Activated CD8-positive, alpha-beta memory T cell treated with anti-CD3 and anti-CD28 coated beads for 36 hours (primary cell): ENCODE measurements at regions not wholly inside any gene's neighbourhood (a gene's known extent, or its start where the extent isn't known, plus 50 kb on each side); places are given as distances from the start of the nearest gene placed in this dataset.
"Not testable (repeated sequence)": the region's sequence is repeated elsewhere in the genome, so short reads cannot be mapped to it uniquely, and the experiment has no call there.

ENCODE experiments used
- CTCF ChIA-PET: fragments of 350-600 bp; sonication (Branson Sonifier 250); formaldehyde crosslinking; loops from one replicate; lab custom pipeline; 2021; ENCODE audit warnings: antibody characterized with exemption; lab: Charles Lee
- POLR2A ChIA-PET: fragments of 350-600 bp; sonication (Branson Sonifier 250); formaldehyde crosslinking; loops from one replicate; lab custom pipeline; 2021; ENCODE audit warnings: antibody characterized with exemption; lab: Charles Lee

GRCh38 chr16:24624102-24624501 lies 84.7 kb downstream of the RBBP6 start:
- CTCF ChIA-PET, result no interaction called here
- POLR2A ChIA-PET, result no interaction called here

- POLR2A ChIA-PET, result interaction anchor here (0.6 kb wide), 1 partner anchor 202 kb away, joined by 4 read pairs; no protein-coding TSS in a partner anchor
- CTCF ChIA-PET, result no interaction called here
Observed at GRCh38 chr16:24626256-24626655, 86.9 kb downstream of the RBBP6 start.

GRCh38 chr16:24634919-24635318 lies 94.5 kb upstream of the TNRC6A start:
- CTCF ChIA-PET, result no interaction called here
- POLR2A ChIA-PET, result no interaction called here

GRCh38 chr16:24635900-24636610 lies 93.4 kb upstream of the TNRC6A start:
- POLR2A ChIA-PET, result no interaction called here

GRCh38 chr16:24639769-24640168 lies 89.7 kb upstream of the TNRC6A start:
- POLR2A ChIA-PET, result no interaction called here
- CTCF ChIA-PET, result no interaction called here

More at GRCh38 chr16:24635900-24636610, 93.4 kb upstream of the TNRC6A start:
- CTCF ChIA-PET, result no interaction called here

GRCh38 chr16:24643489-24643888 lies 86.0 kb upstream of the TNRC6A start:
- ChIA-PET CTCF (no interaction called here), POLR2A (no interaction called here)

GRCh38 chr16:24645739-24646645 lies 83.5 kb upstream of the TNRC6A start:
- ChIA-PET POLR2A (no interaction called here), CTCF (no interaction called here)

GRCh38 chr16:24646646-24646995 lies 82.8 kb upstream of the TNRC6A start:
- CTCF ChIA-PET, result no interaction called here
- POLR2A ChIA-PET, result no interaction called here

- CTCF ChIA-PET, result no interaction called here
Observed at GRCh38 chr16:24652209-24652712, 77.2 kb upstream of the TNRC6A start.

GRCh38 chr16:24652803-24653202 lies 76.6 kb upstream of the TNRC6A start:
- POLR2A ChIA-PET, result no interaction called here
- CTCF ChIA-PET, result no interaction called here

More at GRCh38 chr16:24652209-24652712, 77.2 kb upstream of the TNRC6A start:
- POLR2A ChIA-PET, result no interaction called here

GRCh38 chr16:24653725-24654124 lies 75.7 kb upstream of the TNRC6A start:
- ChIA-PET CTCF (no interaction called here), POLR2A (no interaction called here)

- CTCF ChIA-PET, result interaction anchor here (0.6 to 0.9 kb wide), 2 partner anchors 89 to 150 kb away, joined by 3 to 5 read pairs; no protein-coding TSS in a partner anchor
- POLR2A ChIA-PET, result not testable (repeated sequence)
Observed at GRCh38 chr16:24665942-24666341, 63.5 kb upstream of the TNRC6A start.

- CTCF ChIA-PET, result no interaction called here
- POLR2A ChIA-PET, result no interaction called here
Observed at GRCh38 chr16:24667244-24667764, 62.1 kb upstream of the TNRC6A start.

- CTCF ChIA-PET, result interaction anchor here (0.8 kb wide), 1 partner anchor 129 kb away, joined by 4 read pairs; the partner anchor contains the start of gene RBBP6
- POLR2A ChIA-PET, result interaction anchor here (0.7 to 1.5 kb wide), 2 partner anchors 127 to 348 kb away, joined by 4 to 5 read pairs; no protein-coding TSS in a partner anchor
Observed at GRCh38 chr16:24668481-24669061, 60.9 kb upstream of the TNRC6A start.

GRCh38 chr16:24670623-24671454 lies 58.6 kb upstream of the TNRC6A start:
- CTCF ChIA-PET, result interaction anchor here (1.1 kb wide), 1 partner anchor 29 kb away, joined by 3 read pairs; no protein-coding TSS in a partner anchor
- POLR2A ChIA-PET, result no interaction called here

- ChIA-PET CTCF (no interaction called here), POLR2A (no interaction called here)
Observed at GRCh38 chr16:24671455-24671954, 57.9 kb upstream of the TNRC6A start.

GRCh38 chr16:24673155-24673554 lies 56.3 kb upstream of the TNRC6A start:
- CTCF ChIA-PET, result no interaction called here
- POLR2A ChIA-PET, result no interaction called here

GRCh38 chr16:24674877-24675276 lies 54.6 kb upstream of the TNRC6A start:
- CTCF ChIA-PET, result no interaction called here
- POLR2A ChIA-PET, result no interaction called here

GRCh38 chr16:24677388-24677787 lies 52.1 kb upstream of the TNRC6A start:
- POLR2A ChIA-PET, result no interaction called here
- CTCF ChIA-PET, result no interaction called here
